ENCODE measurements at regions not wholly inside any gene's neighbourhood (a gene's known extent, or its start where the extent isn't known, plus 50 kb on each side); places are given as distances from the start of the nearest gene placed in this dataset.

DNA sequence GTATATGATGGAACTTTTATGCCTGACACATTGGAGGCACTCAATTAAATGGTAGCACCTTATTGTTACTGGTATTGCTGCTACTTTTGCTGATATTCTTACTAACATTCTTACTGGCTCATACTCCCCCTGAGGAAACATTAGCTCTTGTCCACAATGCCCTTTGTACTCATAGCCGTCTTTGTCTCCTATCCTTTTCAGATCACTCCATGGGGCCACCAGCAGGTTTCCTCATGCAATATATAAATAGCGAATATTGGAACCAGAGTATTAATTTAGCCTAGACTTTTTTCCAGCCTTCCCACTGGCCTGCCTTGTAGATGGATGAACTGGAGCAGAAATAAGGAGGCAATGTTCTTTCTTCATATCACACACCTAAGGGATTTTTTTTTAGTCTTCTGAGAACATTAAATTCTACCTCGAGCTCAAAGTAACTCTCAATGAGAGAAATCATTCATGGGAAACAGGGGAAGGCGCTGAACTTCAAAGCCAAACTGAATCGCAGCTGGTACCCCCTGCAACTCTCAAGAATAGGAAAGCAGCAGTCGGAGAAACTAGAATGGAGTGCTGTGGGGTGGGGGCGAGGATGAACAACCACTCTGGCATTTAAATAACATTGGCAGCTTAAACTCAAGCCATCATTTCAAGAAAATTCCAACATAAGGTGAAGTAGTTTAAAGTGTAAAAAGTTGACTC lies 300.3 kb downstream of the TAFA4 start:
- TF ChIP-seq, protein P1, sequence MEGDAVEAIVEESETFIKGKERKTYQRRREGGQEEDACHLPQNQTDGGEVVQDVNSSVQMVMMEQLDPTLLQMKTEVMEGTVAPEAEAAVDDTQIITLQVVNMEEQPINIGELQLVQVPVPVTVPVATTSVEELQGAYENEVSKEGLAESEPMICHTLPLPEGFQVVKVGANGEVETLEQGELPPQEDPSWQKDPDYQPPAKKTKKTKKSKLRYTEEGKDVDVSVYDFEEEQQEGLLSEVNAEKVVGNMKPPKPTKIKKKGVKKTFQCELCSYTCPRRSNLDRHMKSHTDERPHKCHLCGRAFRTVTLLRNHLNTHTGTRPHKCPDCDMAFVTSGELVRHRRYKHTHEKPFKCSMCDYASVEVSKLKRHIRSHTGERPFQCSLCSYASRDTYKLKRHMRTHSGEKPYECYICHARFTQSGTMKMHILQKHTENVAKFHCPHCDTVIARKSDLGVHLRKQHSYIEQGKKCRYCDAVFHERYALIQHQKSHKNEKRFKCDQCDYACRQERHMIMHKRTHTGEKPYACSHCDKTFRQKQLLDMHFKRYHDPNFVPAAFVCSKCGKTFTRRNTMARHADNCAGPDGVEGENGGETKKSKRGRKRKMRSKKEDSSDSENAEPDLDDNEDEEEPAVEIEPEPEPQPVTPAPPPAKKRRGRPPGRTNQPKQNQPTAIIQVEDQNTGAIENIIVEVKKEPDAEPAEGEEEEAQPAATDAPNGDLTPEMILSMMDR (conservative IDR thresholded peaks at IDR 0.05; ENCODE audit: low read length) = no peak
- DNase-seq (ENCODE audit: low read depth) = no peak
- no peak overlapping the region for H3K4me3 ChIP-seq (ENCODE audit: low read length)

- DNase-seq (ENCODE audit: low read depth) = no peak
- TF ChIP-seq, protein P1 (conservative IDR thresholded peaks at IDR 0.05; ENCODE audit: low read length) = no peak
- H3K4me3 ChIP-seq (ENCODE audit: low read length) = no peak overlapping the region
These were observed 312.1 kb downstream of the TAFA4 start for GRCh38 chr3:68620211-68620610.

- TF ChIP-seq, protein P1 (conservative IDR thresholded peaks at IDR 0.05; ENCODE audit: low read length) = no peak
- H3K4me3 ChIP-seq (ENCODE audit: low read length) = no peak overlapping the region
These were observed 318.3 kb downstream of the TAFA4 start for GRCh38 chr3:68614087-68614486.

DNA sequence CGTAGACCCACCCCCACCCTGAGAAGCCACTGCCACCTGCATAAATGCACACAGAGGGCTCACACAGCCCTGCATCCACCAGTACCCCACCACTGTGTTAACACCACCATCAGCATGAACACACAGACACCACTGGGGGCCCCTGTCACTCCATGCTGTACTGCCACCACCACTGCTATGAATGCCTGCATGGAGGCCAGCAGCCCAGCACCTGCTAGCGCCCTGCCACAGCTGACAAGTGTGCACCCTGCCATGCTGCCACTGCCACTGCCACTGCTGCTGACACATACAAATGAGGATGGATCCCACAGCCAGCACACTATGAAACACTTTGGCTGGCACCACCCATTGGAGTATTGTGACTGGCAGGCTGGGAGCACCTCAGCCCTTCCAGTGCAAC lies 361.0 kb downstream of the TAFA4 start:
- no peak for DNase-seq (ENCODE audit: low read depth)
- H3K4me3 ChIP-seq (ENCODE audit: low read length) = no peak overlapping the region
- TF ChIP-seq, protein P1 (conservative IDR thresholded peaks at IDR 0.05; ENCODE audit: low read length) = no peak

More at GRCh38 chr3:68614087-68614486, 318.3 kb downstream of the TAFA4 start:
- DNase-seq (ENCODE audit: low read depth) = no peak

GRCh38 chr3:68560728-68561127 lies 371.6 kb downstream of the TAFA4 start:
- TF ChIP-seq, protein P1 (conservative IDR thresholded peaks at IDR 0.05; ENCODE audit: low read length) = no peak
- no peak overlapping the region for H3K4me3 ChIP-seq (ENCODE audit: low read length)
- no peak for DNase-seq (ENCODE audit: low read depth)

DNA sequence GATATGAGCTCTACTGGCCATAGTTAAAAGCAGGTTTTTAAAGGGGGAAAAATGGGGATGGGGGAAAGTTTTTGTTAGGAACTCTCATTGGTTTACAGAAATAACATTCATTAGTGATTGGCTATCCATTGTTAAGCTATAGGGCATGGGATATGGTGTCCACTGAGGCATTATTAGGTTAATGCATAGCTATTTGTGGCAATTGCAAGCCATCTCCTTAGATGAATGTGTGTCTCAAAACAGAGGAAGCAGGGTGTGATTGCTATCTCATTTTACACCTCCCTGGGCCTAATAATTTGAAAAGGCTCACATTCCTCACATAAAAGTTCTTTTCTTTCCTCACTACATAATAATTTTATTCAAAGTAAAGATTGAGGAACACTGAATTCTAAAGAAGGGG lies 396.6 kb downstream of the TAFA4 start:
- H3K4me3 ChIP-seq (ENCODE audit: low read length) = no peak overlapping the region
- TF ChIP-seq, protein P1 (conservative IDR thresholded peaks at IDR 0.05; ENCODE audit: low read length) = no peak
- no peak for DNase-seq (ENCODE audit: low read depth)

DNA sequence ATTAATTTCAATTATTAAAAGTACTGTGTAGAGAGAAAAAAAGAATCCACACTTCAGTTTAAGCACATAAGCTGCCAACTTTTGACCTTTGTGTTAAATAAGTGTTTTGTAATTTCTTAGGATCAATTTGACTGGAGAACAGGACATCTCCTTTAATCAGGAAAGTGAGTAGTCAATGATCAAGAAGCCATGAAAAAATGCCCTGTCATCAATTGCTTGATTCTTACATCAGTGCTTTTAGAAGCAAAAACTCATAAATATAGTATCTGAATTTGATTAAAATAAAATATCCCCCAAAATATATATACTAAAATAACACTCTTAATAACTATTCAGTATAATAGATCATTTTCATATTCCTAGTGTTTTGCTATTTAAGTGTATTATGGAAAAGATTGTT lies 409.0 kb downstream of the TAFA4 start:
- no peak for DNase-seq (ENCODE audit: low read depth)
- TF ChIP-seq, protein P1 (conservative IDR thresholded peaks at IDR 0.05; ENCODE audit: low read length) = no peak
- no peak overlapping the region for H3K4me3 ChIP-seq (ENCODE audit: low read length)
